Panc1 (cell line): ENCODE measurements at regions not wholly inside any gene's neighbourhood (a gene's known extent, or its start where the extent isn't known, plus 50 kb on each side); places are given as distances from the start of the nearest gene placed in this dataset.

Source experiments
- ATAC-seq: fragments of 200-7000 bp; cut with Tn5 transposase; 2 replicates; pipeline ENCODE4 v1.9.1; 2020; ENCODE audit warnings: mild to moderate bottlenecking, moderate library complexity
- BruUV-seq: library from RNA; stranded (reverse); fragments of 400-500 nt; replicated peaks from 2 replicates; lab custom pipeline; 2021; lab: Mats Ljungman, UMichigan
- CTCF ChIA-PET: fragments of 300-600 bp; sonication (Branson Sonifier 250); formaldehyde crosslinking; loops from one replicate; lab custom pipeline; 2022; ENCODE audit warnings: antibody characterized with exemption; lab: Charles Lee
- POLR2A ChIA-PET: fragments of 300-600 bp; sonication (Branson Sonifier 250); formaldehyde crosslinking; loops from one replicate; lab custom pipeline; 2022; ENCODE audit warnings: antibody characterized with exemption; lab: Charles Lee
- DNase-seq: peaks from one replicate; pipeline ENCODE4 v3.0.0-alpha.2; 2010; ENCODE audit warnings: low read depth, low spot score
- H3K27ac ChIP-seq: 2 replicates; pipeline ENCODE4 v1.5.1; 2011; ENCODE audit warnings: mild to moderate bottlenecking, low read length, inconsistent platforms
- H3K27me3 ChIP-seq: fragments of 200-500 bp; sonication (Bioruptor generic); 2 replicates; pipeline ENCODE4 v1.6.0; 2014; ENCODE audit warnings: low read length, inconsistent platforms; ENCODE audit not compliant: control insufficient read depth, insufficient read depth
- H3K36me3 ChIP-seq: fragments of 200-500 bp; sonication (Bioruptor generic); 2 replicates; pipeline ENCODE4 v1.5.1; 2014; ENCODE audit warnings: inconsistent platforms, mild to moderate bottlenecking, low read length, moderate library complexity; ENCODE audit not compliant: control insufficient read depth, insufficient read depth
- H3K4me1 ChIP-seq: 2 replicates; pipeline ENCODE4 v1.5.1; 2011; ENCODE audit warnings: inconsistent platforms, mild to moderate bottlenecking, low read length, moderate library complexity; ENCODE audit not compliant: control insufficient read depth, insufficient read depth
- H3K4me3 ChIP-seq, 2 experiments: 2 replicates each; pipeline ENCODE4 v1.5.1; 2011 to 2012; ENCODE audit warnings: low read depth in 2 of 2, low read length in 2 of 2, mild to moderate bottlenecking in 2 of 2, inconsistent platforms in 1 of 2, moderate library complexity in 1 of 2
- H3K9me3 ChIP-seq: fragments of 200-500 bp; sonication (Bioruptor generic); 2 replicates; pipeline ENCODE4 v1.5.1; 2014; ENCODE audit warnings: low read depth, mild to moderate bottlenecking, inconsistent platforms, low read length, moderate library complexity; ENCODE audit not compliant: control insufficient read depth, insufficient read depth
- POLR2AphosphoS5 ChIP-seq: IDR thresholded peaks from 2 replicates; pipeline ENCODE4 v1.6.1; 2012; ENCODE audit warnings: mild to moderate bottlenecking, low read depth, low read length, moderate library complexity
- SIN3A ChIP-seq: IDR thresholded peaks from 2 replicates; pipeline ENCODE4 v1.6.1; 2012; ENCODE audit warnings: low read depth, mild to moderate bottlenecking, low read length, moderate library complexity, borderline replicate concordance; ENCODE audit not compliant: insufficient read depth
- TCF7L2 ChIP-seq: IDR thresholded peaks from 2 replicates; pipeline ENCODE4 v1.6.1; 2011; ENCODE audit warnings: mild to moderate bottlenecking, low read depth, low read length, inconsistent platforms
- in situ Hi-C: cut with HindIII; loops from 2 replicates; pipeline ENCODE4 v1.10.0; 2016; ENCODE audit warnings: low sequenced_read_pairs, low pct_unique_long_range_greater_than_20kb
- intact Hi-C: fragments of 100-400 bp; cut with micrococcal nuclease; formaldehyde crosslinking; loops from one replicate; pipeline ENCODE4 v1.10.0; 2022; ENCODE audit not compliant: unreplicated experiment
- TF ChIP-seq, protein P1 (sequence below), 2 experiments: IDR thresholded peaks; 2 replicates each; pipeline ENCODE4 v1.6.1; 2011 to 2012; ENCODE audit warnings: low read depth in 2 of 2, control low read depth in 1 of 2, low read length in 1 of 2, mild to moderate bottlenecking in 1 of 2, moderate library complexity in 1 of 2; ENCODE audit not compliant: insufficient read depth in 1 of 2
- TF ChIP-seq, protein P2 (sequence below): fragments of 450-650 bp; IDR thresholded peaks from 2 replicates; pipeline ENCODE4 v1.5.1; 2017; ENCODE audit warnings: mild to moderate bottlenecking

DNA sequence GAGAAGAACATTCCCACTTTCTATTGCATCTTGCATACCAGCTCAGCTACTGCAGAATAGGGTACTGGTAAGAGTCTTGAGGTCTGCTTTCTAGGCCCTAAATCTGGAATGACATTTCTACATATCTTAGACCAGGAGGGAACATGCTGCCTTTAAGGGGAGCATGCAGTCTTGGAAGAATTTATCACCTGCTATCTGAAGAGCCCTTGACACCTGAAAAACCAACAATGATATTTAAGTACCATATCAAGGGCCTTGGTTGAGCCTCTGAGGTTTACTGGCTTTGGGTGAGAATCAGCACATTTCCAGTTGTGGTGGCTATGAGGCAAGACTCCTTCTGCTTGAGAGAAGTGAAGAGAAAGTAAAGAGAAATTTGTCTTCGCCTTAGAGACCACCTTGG lies 436.8 kb upstream of the SPANXN1 start:
- intact Hi-C loops (no loop called here), in situ Hi-C loops (no loop called here)
- Histone ChIP-seq H3K27me3 (no peaks in the 10 kb centered on the region), H3K4me1 (no peaks in the 10 kb centered on the region), H3K36me3 (no peaks in the 10 kb centered on the region), H3K9me3 (no peaks in the 10 kb centered on the region), H3K4me3 (no peak overlapping the region), H3K27ac (no peak overlapping the region)
- ATAC-seq (no peak), DNase-seq (no peak)
- POLR2A ChIA-PET, result no interaction called here
- CTCF ChIA-PET, result no interaction called here
- no TSS peak for BruUV-seq
- TF ChIP-seq TCF7L2, result no peak
- TF ChIP-seq, protein P1, sequence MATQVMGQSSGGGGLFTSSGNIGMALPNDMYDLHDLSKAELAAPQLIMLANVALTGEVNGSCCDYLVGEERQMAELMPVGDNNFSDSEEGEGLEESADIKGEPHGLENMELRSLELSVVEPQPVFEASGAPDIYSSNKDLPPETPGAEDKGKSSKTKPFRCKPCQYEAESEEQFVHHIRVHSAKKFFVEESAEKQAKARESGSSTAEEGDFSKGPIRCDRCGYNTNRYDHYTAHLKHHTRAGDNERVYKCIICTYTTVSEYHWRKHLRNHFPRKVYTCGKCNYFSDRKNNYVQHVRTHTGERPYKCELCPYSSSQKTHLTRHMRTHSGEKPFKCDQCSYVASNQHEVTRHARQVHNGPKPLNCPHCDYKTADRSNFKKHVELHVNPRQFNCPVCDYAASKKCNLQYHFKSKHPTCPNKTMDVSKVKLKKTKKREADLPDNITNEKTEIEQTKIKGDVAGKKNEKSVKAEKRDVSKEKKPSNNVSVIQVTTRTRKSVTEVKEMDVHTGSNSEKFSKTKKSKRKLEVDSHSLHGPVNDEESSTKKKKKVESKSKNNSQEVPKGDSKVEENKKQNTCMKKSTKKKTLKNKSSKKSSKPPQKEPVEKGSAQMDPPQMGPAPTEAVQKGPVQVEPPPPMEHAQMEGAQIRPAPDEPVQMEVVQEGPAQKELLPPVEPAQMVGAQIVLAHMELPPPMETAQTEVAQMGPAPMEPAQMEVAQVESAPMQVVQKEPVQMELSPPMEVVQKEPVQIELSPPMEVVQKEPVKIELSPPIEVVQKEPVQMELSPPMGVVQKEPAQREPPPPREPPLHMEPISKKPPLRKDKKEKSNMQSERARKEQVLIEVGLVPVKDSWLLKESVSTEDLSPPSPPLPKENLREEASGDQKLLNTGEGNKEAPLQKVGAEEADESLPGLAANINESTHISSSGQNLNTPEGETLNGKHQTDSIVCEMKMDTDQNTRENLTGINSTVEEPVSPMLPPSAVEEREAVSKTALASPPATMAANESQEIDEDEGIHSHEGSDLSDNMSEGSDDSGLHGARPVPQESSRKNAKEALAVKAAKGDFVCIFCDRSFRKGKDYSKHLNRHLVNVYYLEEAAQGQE (IDR thresholded peaks at IDR 0.05; ENCODE audit: insufficient read depth in 1 of 2, low read depth in 2 of 2, low read length in 1 of 2), result no peak
- TF ChIP-seq, protein P2, sequence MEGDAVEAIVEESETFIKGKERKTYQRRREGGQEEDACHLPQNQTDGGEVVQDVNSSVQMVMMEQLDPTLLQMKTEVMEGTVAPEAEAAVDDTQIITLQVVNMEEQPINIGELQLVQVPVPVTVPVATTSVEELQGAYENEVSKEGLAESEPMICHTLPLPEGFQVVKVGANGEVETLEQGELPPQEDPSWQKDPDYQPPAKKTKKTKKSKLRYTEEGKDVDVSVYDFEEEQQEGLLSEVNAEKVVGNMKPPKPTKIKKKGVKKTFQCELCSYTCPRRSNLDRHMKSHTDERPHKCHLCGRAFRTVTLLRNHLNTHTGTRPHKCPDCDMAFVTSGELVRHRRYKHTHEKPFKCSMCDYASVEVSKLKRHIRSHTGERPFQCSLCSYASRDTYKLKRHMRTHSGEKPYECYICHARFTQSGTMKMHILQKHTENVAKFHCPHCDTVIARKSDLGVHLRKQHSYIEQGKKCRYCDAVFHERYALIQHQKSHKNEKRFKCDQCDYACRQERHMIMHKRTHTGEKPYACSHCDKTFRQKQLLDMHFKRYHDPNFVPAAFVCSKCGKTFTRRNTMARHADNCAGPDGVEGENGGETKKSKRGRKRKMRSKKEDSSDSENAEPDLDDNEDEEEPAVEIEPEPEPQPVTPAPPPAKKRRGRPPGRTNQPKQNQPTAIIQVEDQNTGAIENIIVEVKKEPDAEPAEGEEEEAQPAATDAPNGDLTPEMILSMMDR, result no peak
- no peak for TF ChIP-seq SIN3A
- TF ChIP-seq POLR2AphosphoS5, result no peak

DNA sequence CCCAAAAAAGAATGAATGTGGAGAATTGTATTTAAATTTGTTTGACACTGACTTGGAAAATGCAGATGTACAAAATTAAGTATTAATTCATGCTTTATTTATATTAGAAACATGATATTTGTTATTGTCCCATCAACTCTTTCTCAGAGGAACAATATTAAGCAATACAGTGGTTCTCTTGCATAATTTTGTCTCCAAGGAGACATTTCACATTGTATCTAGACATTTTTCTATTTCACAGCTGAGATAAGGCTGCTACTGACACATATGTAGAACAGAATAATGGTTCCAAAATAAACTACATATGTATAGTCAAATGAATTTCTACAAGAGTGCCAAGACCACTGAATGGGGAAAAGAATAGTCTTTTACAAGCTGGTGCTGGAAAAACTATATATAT lies 427.9 kb upstream of the SPANXN1 start:
- no peak for ATAC-seq
- Histone ChIP-seq H3K4me1 (no peaks in the 10 kb centered on the region), H3K36me3 (no peaks in the 10 kb centered on the region), H3K27ac (no peak overlapping the region), H3K27me3 (no peaks in the 10 kb centered on the region), H3K9me3 (no peaks in the 10 kb centered on the region), H3K4me3 (no peak overlapping the region)
- BruUV-seq, result no TSS peak
- in situ Hi-C loops, result no loop called here
- ChIA-PET CTCF (no interaction called here), POLR2A (no interaction called here)
- intact Hi-C loops, result no loop called here
- no peak for DNase-seq
- TF ChIP-seq POLR2AphosphoS5 (no peak), SIN3A (no peak), TCF7L2 (no peak)
- TF ChIP-seq, protein P1 (IDR thresholded peaks at IDR 0.05; ENCODE audit: insufficient read depth in 1 of 2, low read depth in 2 of 2, low read length in 1 of 2), result no peak
- TF ChIP-seq, protein P2, result no peak
